OCI-LY7 (cell line): ENCODE measurements at regions not wholly inside any gene's neighbourhood (a gene's known extent, or its start where the extent isn't known, plus 50 kb on each side); places are given as distances from the start of the nearest gene placed in this dataset.
"Not testable (repeated sequence)": the region's sequence is repeated elsewhere in the genome, so short reads cannot be mapped to it uniquely, and the experiment has no call there.

ENCODE experiments used
- EZH2phosphoT487 ChIP-seq: fragments of 200-600 bp; sonication (generic); IDR thresholded peaks from 2 replicates; pipeline ENCODE4 v1.6.1; 2018; ENCODE audit warnings: low read depth, borderline replicate concordance, mild to moderate bottlenecking, mixed run types, antibody characterized with exemption, low read length, moderate library complexity, mixed read lengths
- TF ChIP-seq, protein P1 (sequence below): fragments of 200-600 bp; sonication (generic); conservative IDR thresholded peaks from 2 replicates; pipeline ENCODE4 v1.5.1; 2014; ENCODE audit warnings: mild to moderate bottlenecking, antibody characterized with exemption, low read length, moderate library complexity, mixed read lengths

DNA sequence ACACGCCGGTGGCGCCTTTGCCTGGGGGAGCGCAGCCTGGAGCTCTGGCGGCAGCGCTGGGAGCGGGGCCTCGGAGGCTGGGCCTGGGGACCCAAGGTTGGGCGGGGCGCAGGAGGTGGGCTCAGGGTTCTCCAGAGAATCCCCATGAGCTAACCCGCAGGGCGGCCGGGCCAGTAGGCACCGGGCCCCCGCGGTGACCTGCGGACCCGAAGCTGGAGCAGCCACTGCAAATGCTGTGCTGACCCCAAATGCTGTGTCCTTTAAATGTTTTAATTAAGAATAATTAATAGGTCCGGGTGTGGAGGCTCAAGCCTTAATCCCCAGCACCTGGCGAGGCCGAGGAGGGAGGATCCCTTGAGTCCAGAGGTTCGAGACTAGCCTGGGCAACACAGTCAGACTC is 132.2 kb downstream of the POTEH start:
- TF ChIP-seq, protein P1, sequence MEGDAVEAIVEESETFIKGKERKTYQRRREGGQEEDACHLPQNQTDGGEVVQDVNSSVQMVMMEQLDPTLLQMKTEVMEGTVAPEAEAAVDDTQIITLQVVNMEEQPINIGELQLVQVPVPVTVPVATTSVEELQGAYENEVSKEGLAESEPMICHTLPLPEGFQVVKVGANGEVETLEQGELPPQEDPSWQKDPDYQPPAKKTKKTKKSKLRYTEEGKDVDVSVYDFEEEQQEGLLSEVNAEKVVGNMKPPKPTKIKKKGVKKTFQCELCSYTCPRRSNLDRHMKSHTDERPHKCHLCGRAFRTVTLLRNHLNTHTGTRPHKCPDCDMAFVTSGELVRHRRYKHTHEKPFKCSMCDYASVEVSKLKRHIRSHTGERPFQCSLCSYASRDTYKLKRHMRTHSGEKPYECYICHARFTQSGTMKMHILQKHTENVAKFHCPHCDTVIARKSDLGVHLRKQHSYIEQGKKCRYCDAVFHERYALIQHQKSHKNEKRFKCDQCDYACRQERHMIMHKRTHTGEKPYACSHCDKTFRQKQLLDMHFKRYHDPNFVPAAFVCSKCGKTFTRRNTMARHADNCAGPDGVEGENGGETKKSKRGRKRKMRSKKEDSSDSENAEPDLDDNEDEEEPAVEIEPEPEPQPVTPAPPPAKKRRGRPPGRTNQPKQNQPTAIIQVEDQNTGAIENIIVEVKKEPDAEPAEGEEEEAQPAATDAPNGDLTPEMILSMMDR: not testable (repeated sequence)
- not testable (repeated sequence) for TF ChIP-seq EZH2phosphoT487
